Transverse colon (tissue), 4 donors: ENCODE measurements at regions not wholly inside any gene's neighbourhood (a gene's known extent, or its start where the extent isn't known, plus 50 kb on each side); places are given as distances from the start of the nearest gene placed in this dataset.

Source experiments
- DNase-seq: peaks from one replicate; pipeline ENCODE4 v3.0.0-alpha.2; 2019
- H3K27ac ChIP-seq, 4 donors: fragments of 200-600 bp; sonication (generic); 2 replicates each; pipeline ENCODE4 v1.5.1; 2016 to 2018; ENCODE audit warnings: inconsistent platforms in 4 of 4
- H3K27me3 ChIP-seq: fragments of 200-600 bp; sonication (generic); 2 replicates; pipeline ENCODE4 v1.5.1; 2017; ENCODE audit warnings: inconsistent platforms
- H3K36me3 ChIP-seq, 4 donors: fragments of 200-600 bp; sonication (generic); 2 replicates each; pipeline ENCODE4 v1.5.1; 2017 to 2019; ENCODE audit warnings: inconsistent platforms in 4 of 4
- H3K4me1 ChIP-seq, 4 donors: fragments of 200-600 bp; sonication (generic); 2 replicates each; pipeline ENCODE4 v1.5.1; 2017 to 2020; ENCODE audit warnings: inconsistent platforms in 4 of 4
- H3K4me3 ChIP-seq, 4 donors: fragments of 200-600 bp; sonication (generic); 1 replicate in 1 of 4; 2 replicates in 3 of 4; pipeline versions ENCODE4 v1.5.1 to v1.6.1; 2017 to 2019; ENCODE audit warnings: inconsistent platforms in 4 of 4
- H3K9me3 ChIP-seq, 2 donors: fragments of 200-600 bp; sonication (generic); 2 replicates each; pipeline ENCODE4 v1.5.1; 2017 to 2019; ENCODE audit warnings: inconsistent platforms in 2 of 2
- CTCF ChIP-seq, 5 experiments: fragments of 200-600 bp in 3 of 5; fragments of 450-650 bp in 2 of 5; sonication (generic) in 3 of 5; IDR thresholded peaks; 1 replicate in 2 of 5; 2 replicates in 3 of 5; pipeline ENCODE4 v1.5.1; 2016 to 2017; ENCODE audit warnings: antibody characterized with exemption in 5 of 5, inconsistent platforms in 3 of 5, mild to moderate bottlenecking in 2 of 5, moderate library complexity in 1 of 5
- EP300 ChIP-seq: sonication (generic); formaldehyde crosslinking; IDR thresholded peaks from one replicate; pipeline ENCODE4 v1.6.1; 2017; ENCODE audit warnings: antibody characterized with exemption, low read depth
- POLR2A ChIP-seq: fragments of 450-650 bp; IDR thresholded peaks from one replicate; pipeline ENCODE4 v1.6.1; 2016; ENCODE audit warnings: antibody characterized with exemption, mild to moderate bottlenecking, moderate library complexity
- POLR2AphosphoS5 ChIP-seq, 3 donors: sonication (generic); formaldehyde crosslinking; IDR thresholded peaks; one replicate each; pipeline ENCODE4 v1.6.1; 2016; ENCODE audit warnings: antibody characterized with exemption in 3 of 3
- WGBS, 2 donors: methylation state at CpG; one replicate each; pipeline ENCODE4 v1.1.5; 2018; ENCODE audit warnings: low coverage in 1 of 2; 5-methylcytosine and 5-hydroxymethylcytosine counted together
- in situ Hi-C, 4 donors: fragments of 200-750 bp; cut with MboI; loops; one replicate each; pipeline versions ENCODE4 v1.15.0 to v1.15.1; 2017; ENCODE audit warnings: low sequenced_read_pairs in 3 of 4, low pct_ligation_motif_present in 1 of 4, low pct_unique_long_range_greater_than_20kb in 1 of 4
- intact Hi-C: fragments of 100-400 bp; cut with DNase I; formaldehyde crosslinking; loops from one replicate; pipeline ENCODE4 v1.15.1; 2023; ENCODE audit warnings: low total_unique reads

GRCh38 chr11:69234740-69235710, 58.9 kb upstream of the MYEOV start:
- Histone ChIP-seq H3K27ac (no peak overlapping the region), H3K9me3 (no peaks in the 10 kb centered on the region), H3K36me3 (no peaks in the 10 kb centered on the region), H3K4me1 (no peaks in the 10 kb centered on the region), H3K4me3 (no peak overlapping the region), H3K27me3 (no peaks in the 10 kb centered on the region)
- TF ChIP-seq POLR2A: no peak
- TF ChIP-seq CTCF (IDR thresholded peaks at IDR 0.05): no peak
- TF ChIP-seq EP300: no peak
- no peak for TF ChIP-seq POLR2AphosphoS5 (IDR thresholded peaks at IDR 0.05)
- 86% methylated on average over 11 of the region's 11 CpGs; no CpG with 5 or more reads in 1 of the 2 donors for WGBS, 2 donors
- in situ Hi-C loops (loop anchor here in 1 of 4 donors (25.0 kb wide), 1 partner anchor 98 kb away; no protein-coding TSS in a partner anchor), intact Hi-C loops (no loop called here)
- DNase-seq: no peak

- H3K27me3 ChIP-seq: no peaks in the 10 kb centered on the region
- 35 to 61% methylated on average over 3 to 5 of the region's 5 CpGs for WGBS, 2 donors
- intact Hi-C loops (no loop called here), in situ Hi-C loops (loop anchor here in 1 of 4 donors (25.0 kb wide), 1 partner anchor 101 kb away; no protein-coding TSS in a partner anchor)
- TF ChIP-seq POLR2AphosphoS5 (IDR thresholded peaks at IDR 0.05) (no peak), CTCF (IDR thresholded peaks at IDR 0.05) (no peak), POLR2A (no peak), EP300 (no peak)
- H3K27ac ChIP-seq: no peak overlapping the region
- H3K4me3 ChIP-seq: no peak overlapping the region
- H3K36me3 ChIP-seq: no peaks in the 10 kb centered on the region
- H3K4me1 ChIP-seq: no peaks in the 10 kb centered on the region
- no peak for DNase-seq
- H3K9me3 ChIP-seq: no peaks in the 10 kb centered on the region
Observed at GRCh38 chr11:69238573-69239351, 55.2 kb upstream of the MYEOV start.

- no peak for TF ChIP-seq EP300
- no peak for TF ChIP-seq CTCF (IDR thresholded peaks at IDR 0.05)
- no peak for TF ChIP-seq POLR2A
- TF ChIP-seq POLR2AphosphoS5 (IDR thresholded peaks at IDR 0.05): no peak
- WGBS, 2 donors: 92% methylated on average over 10 of the region's 10 CpGs; no CpG with 5 or more reads in 1 of the 2 donors
- H3K36me3 ChIP-seq: no peaks in the 10 kb centered on the region
- intact Hi-C loops (no loop called here), in situ Hi-C loops (loop anchor here in 1 of 4 donors (25.0 kb wide), 1 partner anchor 102 kb away; no protein-coding TSS in a partner anchor)
- H3K27ac ChIP-seq: no peak overlapping the region
- H3K27me3 ChIP-seq: no peaks in the 10 kb centered on the region
- H3K9me3 ChIP-seq: no peaks in the 10 kb centered on the region
- H3K4me3 ChIP-seq: no peak overlapping the region
- no peak for DNase-seq
- no peaks in the 10 kb centered on the region for H3K4me1 ChIP-seq
Observed at GRCh38 chr11:69239641-69240040, 54.3 kb upstream of the MYEOV start.
